K562 (cell line): ENCODE measurements at regions not wholly inside any gene's neighbourhood (a gene's known extent, or its start where the extent isn't known, plus 50 kb on each side); places are given as distances from the start of the nearest gene placed in this dataset.

ENCODE experiments used
- ATAC-seq: fragments of 200-7000 bp; cut with Tn5 transposase; 3 replicates; pipeline ENCODE4 v1.9.1; 2020; ENCODE audit warnings: moderate library complexity
- BruUV-seq: library from RNA; stranded (reverse); fragments of 400-500 nt; replicated peaks from 2 replicates; lab custom pipeline; 2021; lab: Mats Ljungman, UMichigan
- CTCF ChIA-PET: fragments of 300-600 bp; formaldehyde crosslinking; extraction: SDS; loops from one replicate; lab custom pipeline; 2021; ENCODE audit warnings: low intra/inter-chr PET ratio; lab: Yijun Ruan, JAX
- POLR2A ChIA-PET: fragments of 300-600, 350-650 bp; sonication (Branson Sonifier 250); formaldehyde crosslinking; extraction: SDS; loops from one replicate; lab custom pipeline; 2021; ENCODE audit warnings: antibody characterized with exemption, inconsistent platforms; lab: Yijun Ruan, JAX
- DNase-seq, 4 experiments: peaks; one replicate each; pipeline versions ENCODE4 v3.0.0 to v3.0.0-alpha.2; 2011 to 2018; ENCODE audit warnings: low spot score in 3 of 4, mixed read lengths in 3 of 4; ENCODE audit errors: extremely low read depth in 1 of 4
- FAIRE-seq: peaks from 2 replicates; lab custom pipeline; 2011; peaks lifted over from hg19 to GRCh38; lab: Jason Lieb, UNC
- H2AFZ ChIP-seq: 2 replicates; pipeline ENCODE4 v1.6.0; 2011; ENCODE audit warnings: low read depth, low read length, control low read depth, inconsistent platforms
- H3K27ac ChIP-seq: fragments of 200-600 bp; 3 replicates; pipeline ENCODE4 v1.8.0; 2011; ENCODE audit warnings: low read depth, mild to moderate bottlenecking, control low read depth, inconsistent platforms, low read length, moderate library complexity, mixed read lengths; ENCODE audit errors: extremely low read depth
- H3K27me3 ChIP-seq, 2 experiments: fragments of 300-600 bp in 1 of 2; 2 replicates in 1 of 2; 3 replicates in 1 of 2; pipeline versions ENCODE4 v1.6.0 to v1.8.0; 2011; ENCODE audit warnings: inconsistent platforms in 2 of 2, low read length in 2 of 2, mild to moderate bottlenecking in 1 of 2, mixed read lengths in 1 of 2, moderate library complexity in 1 of 2; ENCODE audit not compliant: control insufficient read depth in 2 of 2, insufficient read depth in 2 of 2
- H3K36me3 ChIP-seq: fragments of 300-600 bp; 3 replicates; pipeline ENCODE4 v1.8.0; 2011; ENCODE audit warnings: mild to moderate bottlenecking, low read length, inconsistent platforms; ENCODE audit not compliant: control insufficient read depth, insufficient read depth
- H3K4me1 ChIP-seq, 2 experiments: fragments of 200-600 bp in 1 of 2; replicated peaks in 1 of 2; 2 replicates in 1 of 2; 3 replicates in 1 of 2; pipeline versions ENCODE4 v1.5.1 to v1.8.0; 2011; ENCODE audit warnings: inconsistent platforms in 2 of 2, low read length in 2 of 2, mild to moderate bottlenecking in 1 of 2, mixed read lengths in 1 of 2, moderate library complexity in 1 of 2; ENCODE audit not compliant: control insufficient read depth in 2 of 2, insufficient read depth in 2 of 2
- H3K4me2 ChIP-seq: 2 replicates; pipeline ENCODE4 v1.6.1; 2011; ENCODE audit warnings: low read length, control low read depth, inconsistent platforms, mixed read lengths; ENCODE audit not compliant: insufficient read depth
- H3K4me3 ChIP-seq: fragments of 200-600 bp; sonication (generic), shearing (Covaris generic); 2 replicates; pipeline ENCODE4 v1.5.1; 2016; ENCODE audit warnings: control low read depth, inconsistent platforms
- H3K79me2 ChIP-seq: fragments of 200-600 bp; 3 replicates; pipeline ENCODE4 v1.8.0; 2011; ENCODE audit warnings: low read length, inconsistent platforms; ENCODE audit not compliant: control insufficient read depth, insufficient read depth
- H3K9ac ChIP-seq, 2 experiments: 2 replicates each; pipeline versions ENCODE4 v1.6.0 to v1.6.1; 2011; ENCODE audit warnings: low read depth in 2 of 2, low read length in 2 of 2, control low read depth in 1 of 2, inconsistent platforms in 1 of 2, mild to moderate bottlenecking in 1 of 2, mixed read lengths in 1 of 2; ENCODE audit not compliant: insufficient read depth in 1 of 2
- H3K9me1 ChIP-seq: one replicate; pipeline ENCODE4 v1.6.0; 2011; ENCODE audit warnings: inconsistent platforms, mild to moderate bottlenecking, low read length, moderate library complexity; ENCODE audit not compliant: control insufficient read depth, insufficient read depth
- H3K9me3 ChIP-seq: replicated peaks from 2 replicates; pipeline ENCODE4 v1.5.1; 2011; ENCODE audit warnings: low read depth, low read length, inconsistent platforms; ENCODE audit not compliant: control insufficient read depth, insufficient read depth
- H4K20me1 ChIP-seq: replicated peaks from 2 replicates; pipeline ENCODE4 v1.6.1; 2011; ENCODE audit warnings: low read length, inconsistent platforms, mixed read lengths; ENCODE audit not compliant: control insufficient read depth, insufficient read depth
- BACH1 ChIP-seq: fragments of 200-800 bp; sonication (Bioruptor generic); IDR thresholded peaks from 2 replicates; pipeline ENCODE4 v1.6.1; 2016; ENCODE audit warnings: missing genetic modification characterization, missing compliant biosample characterization
- C11orf30 ChIP-seq: fragments of 450-650 bp; IDR thresholded peaks from 2 replicates; pipeline ENCODE4 v1.6.1; 2016; ENCODE audit warnings: low read depth, mild to moderate bottlenecking
- CBX3 ChIP-seq, 2 experiments: IDR thresholded peaks; 1 replicate in 1 of 2; 2 replicates in 1 of 2; pipeline ENCODE4 v1.6.1; 2012; ENCODE audit warnings: inconsistent platforms in 2 of 2, low read length in 2 of 2, borderline replicate concordance in 1 of 2, control low read depth in 1 of 2
- CEBPB ChIP-seq: fragments of 450-650 bp; IDR thresholded peaks from 2 replicates; pipeline ENCODE4 v1.6.1; 2016; ENCODE audit warnings: missing genetic modification characterization, missing compliant biosample characterization
- CEBPG ChIP-seq, 3 experiments: fragments of 200-800 bp in 1 of 3; sonication (Bioruptor generic) in 1 of 3; sonication (generic) in 1 of 3; formaldehyde crosslinking in 1 of 3; IDR thresholded peaks in 2 of 3; conservative IDR thresholded peaks in 1 of 3; 2 replicates each; pipeline versions ENCODE4 v1.6.1 to v1.8.0; 2016 to 2022; ENCODE audit warnings: missing compliant biosample characterization in 2 of 3, missing genetic modification characterization in 2 of 3, mild to moderate bottlenecking in 1 of 3, missing genetic modification reagents in 1 of 3
- EHMT2 ChIP-seq: fragments of 450-650 bp; IDR thresholded peaks from 2 replicates; pipeline ENCODE4 v1.6.1; 2018; ENCODE audit warnings: antibody characterized with exemption
- GTF2E2 ChIP-seq: fragments of 200-800 bp; sonication (Bioruptor generic); IDR thresholded peaks from 2 replicates; pipeline ENCODE4 v1.6.1; 2016; ENCODE audit warnings: missing genetic modification characterization, missing compliant biosample characterization
- HDAC6 ChIP-seq: IDR thresholded peaks from 2 replicates; pipeline ENCODE4 v1.6.1; 2012; ENCODE audit warnings: low read depth, mild to moderate bottlenecking, control low read depth, inconsistent platforms, low read length, moderate library complexity
- JUND ChIP-seq, 2 experiments: IDR thresholded peaks; 2 replicates in 1 of 2; 3 replicates in 1 of 2; pipeline ENCODE4 v1.6.1; 2011; ENCODE audit warnings: borderline replicate concordance in 2 of 2, low read depth in 2 of 2, low read length in 2 of 2, improper control_type of control experiment in 1 of 2, missing biosample characterization in 1 of 2, missing genetic modification characterization in 1 of 2, missing genetic modification reagents in 1 of 2
- KLF10 ChIP-seq: fragments of 250-450 bp; sonication (Bioruptor Pico); IDR thresholded peaks from 2 replicates; pipeline ENCODE4 v1.6.1; 2021; ENCODE audit warnings: matching md5 sums
- L3MBTL2 ChIP-seq: fragments of 450-650 bp; IDR thresholded peaks from 2 replicates; pipeline ENCODE4 v1.6.1; 2016; ENCODE audit warnings: mild to moderate bottlenecking, moderate library complexity
- MAFF ChIP-seq: IDR thresholded peaks from 2 replicates; pipeline ENCODE4 v1.6.1; 2012; ENCODE audit warnings: low read length, improper control_type of control experiment
- MAFG ChIP-seq: fragments of 450-650 bp; conservative IDR thresholded peaks from 2 replicates; pipeline ENCODE4 v1.6.1; 2016; ENCODE audit warnings: missing genetic modification characterization, missing compliant biosample characterization
- MAFK ChIP-seq: IDR thresholded peaks from 2 replicates; pipeline ENCODE4 v1.6.1; 2011; ENCODE audit warnings: low read length, improper control_type of control experiment
- NFE2 ChIP-seq: IDR thresholded peaks from 2 replicates; pipeline ENCODE4 v1.6.1; 2014; ENCODE audit warnings: antibody characterized with exemption, low read depth
- NFE2L1 ChIP-seq: fragments of 450-650 bp; IDR thresholded peaks from 2 replicates; pipeline ENCODE4 v1.6.1; 2016; ENCODE audit warnings: missing genetic modification characterization, low read depth, mild to moderate bottlenecking, missing compliant biosample characterization, moderate library complexity, borderline replicate concordance
- NRF1 ChIP-seq, 2 experiments: fragments of 450-650 bp; IDR thresholded peaks in 1 of 2; conservative IDR thresholded peaks in 1 of 2; 2 replicates each; pipeline ENCODE4 v1.6.1; 2014; ENCODE audit warnings: mild to moderate bottlenecking in 2 of 2
- PRMT5 ChIP-seq: sonication (generic); formaldehyde crosslinking; IDR thresholded peaks from 2 replicates; pipeline ENCODE4 v1.5.0; 2020; ENCODE audit warnings: missing genetic modification reagents
- TAF9B ChIP-seq: fragments of 450-650 bp; IDR thresholded peaks from 2 replicates; pipeline ENCODE4 v1.6.1; 2018; ENCODE audit warnings: mild to moderate bottlenecking; ENCODE audit not compliant: partially characterized antibody
- ZNF316 ChIP-seq: fragments of 450-650 bp; IDR thresholded peaks from 2 replicates; pipeline ENCODE4 v1.6.1; 2016
- WGBS: fragments of 100-300 bp; shearing (Covaris generic); methylation state at CpG from one replicate; pipeline ENCODE4 v1.1.6; 2016; ENCODE audit warnings: low coverage, mixed read lengths; ENCODE audit not compliant: insufficient coverage; ENCODE audit errors: missing lambda C conversion rate; 5-methylcytosine and 5-hydroxymethylcytosine counted together
- in situ Hi-C: fragments of 300-500 bp; cut with MboI; formaldehyde crosslinking; loops from 4 replicates; pipeline ENCODE4 v1.15.0; 2018; ENCODE audit warnings: inconsistent platforms, mixed read lengths
- intact Hi-C: fragments of 100-400 bp; cut with micrococcal nuclease; formaldehyde crosslinking; loops from 2 replicates; pipeline ENCODE4 v1.14.2; 2022

- Histone ChIP-seq H3K9me1 (no peaks in the 10 kb centered on the region), H4K20me1 (no peaks in the 10 kb centered on the region), H3K4me2 (no peak overlapping the region), H3K9ac (no peak overlapping the region), H3K4me1 (no peaks in the 10 kb centered on the region; a peak in 1 of 5 replicates), H3K9me3 (no peaks in the 10 kb centered on the region), H3K36me3 (no peaks in the 10 kb centered on the region), H2AFZ (no peak overlapping the region), H3K79me2 (no peaks in the 10 kb centered on the region), H3K27ac (no peak overlapping the region), H3K27me3 (peaks cover 0 to 4% of the 10 kb centered on the region in 2 experiments; a peak in 2 of 5 replicates), H3K4me3 (no peak overlapping the region)
- WGBS = 3% methylated on average over 6 of the region's 6 CpGs
- intact Hi-C loops = no loop called here
- POLR2A ChIA-PET = interaction anchor here (1.4 kb wide), 1 partner anchor 11 kb away, joined by 3 read pairs; no protein-coding TSS in a partner anchor
- in situ Hi-C loops = no loop called here
- BruUV-seq = no TSS peak
- peak; percentile 85 for ATAC-seq
- CTCF ChIA-PET = no interaction called here
- peak in 2 of 4 experiments; percentile 14 to 20 for DNase-seq
- no peak for FAIRE-seq
- TF ChIP-seq CBX3 (IDR thresholded peaks at IDR 0.05; ENCODE audit: borderline replicate concordance in 1 of 2, low read length in 2 of 2) = no peak
- peak; percentile 91 for TF ChIP-seq NFE2
- no peak for TF ChIP-seq GTF2E2 (tag)
- TF ChIP-seq MAFF = peak; percentile 78
- TF ChIP-seq EHMT2 = no peak
- TF ChIP-seq C11orf30 = peak; percentile 93
- TF ChIP-seq PRMT5 (CRISPR knock-in tag) = no peak
- TF ChIP-seq BACH1 = peak; percentile 75
- 0 out of 4 replicates have a peak, but pooled peaks of 1 of the 2 experiments have one; percentile 23 for TF ChIP-seq NRF1 (conservative IDR thresholded peaks at IDR 0.05 in 1 of 2, IDR thresholded peaks at IDR 0.05 in 1 of 2)
- TF ChIP-seq TAF9B = no peak
- TF ChIP-seq KLF10 (CRISPR knock-in tag) = no peak
- peak; percentile 56; the same call in 1 of the 2 replicates for TF ChIP-seq NFE2L1 (tag)
- peak; percentile 95 for TF ChIP-seq CEBPB
- peak; percentile 96 for TF ChIP-seq ZNF316
- TF ChIP-seq HDAC6 = no peak
- peak; percentile 71; the same call in 1 of the 2 replicates for TF ChIP-seq MAFK
- no peak for TF ChIP-seq CEBPG (CRISPR knock-in tag; IDR thresholded peaks at IDR 0.05)
- TF ChIP-seq CEBPG (tag; conservative IDR thresholded peaks at IDR 0.05 in 1 of 2, IDR thresholded peaks at IDR 0.05 in 1 of 2) = peak; percentile 52 to 88; a peak in 3 of 4 replicates
- peak; percentile 93 for TF ChIP-seq MAFG
- TF ChIP-seq L3MBTL2 = 0 out of 2 replicates have a peak, but pooled peaks have one; percentile 13
- no peak for TF ChIP-seq JUND (IDR thresholded peaks at IDR 0.05; ENCODE audit: borderline replicate concordance, low read depth, low read length)
- peak; percentile 45; the same call in 2 of the 3 replicates for TF ChIP-seq JUND (tag; IDR thresholded peaks at IDR 0.05; ENCODE audit: borderline replicate concordance, low read depth, low read length)
These were observed 94.4 kb upstream of the CPHXL start for GRCh38 chr16:75820672-75821071.
